Body of pancreas (tissue), 4 donors: ENCODE measurements at regions not wholly inside any gene's neighbourhood (a gene's known extent, or its start where the extent isn't known, plus 50 kb on each side); places are given as distances from the start of the nearest gene placed in this dataset.
A peak's percentile ranks its signal among the peaks of the same experiment; 100 is the strongest.

Experiments used
- ATAC-seq: fragments of 150-250 bp; one replicate; pipeline ENCODE4 v1.9.1; 2016
- DNase-seq, 4 donors: peaks; one replicate each; pipeline ENCODE4 v3.0.0-alpha.2; 2019
- H3K27ac ChIP-seq, 4 donors: fragments of 200-600 bp; sonication (generic); 1 replicate in 3 of 4; 2 replicates in 1 of 4; pipeline versions ENCODE4 v1.5.1 to v1.6.1; 2016 to 2019; ENCODE audit warnings: mild to moderate bottlenecking in 1 of 4, mixed read lengths in 1 of 4, moderate library complexity in 1 of 4
- H3K27me3 ChIP-seq, 2 donors: fragments of 200-600 bp; sonication (generic); one replicate each; pipeline ENCODE4 v1.6.0; 2016; ENCODE audit warnings: mild to moderate bottlenecking in 1 of 2
- H3K36me3 ChIP-seq, 2 donors: fragments of 200-600 bp; sonication (generic); replicated peaks in 1 of 2; 2 replicates each; pipeline ENCODE4 v1.5.1; 2016; ENCODE audit warnings: low read depth in 2 of 2; ENCODE audit not compliant: insufficient read depth in 1 of 2
- H3K4me1 ChIP-seq: fragments of 200-600 bp; sonication (generic); one replicate; pipeline ENCODE4 v1.6.0; 2016
- H3K4me3 ChIP-seq, 2 donors: fragments of 200-600 bp; sonication (generic); 1 replicate in 1 of 2; 2 replicates in 1 of 2; pipeline ENCODE4 v1.5.1; 2016 to 2019
- H3K9me3 ChIP-seq, 3 donors: fragments of 200-600 bp; sonication (generic); 1 replicate in 2 of 3; 2 replicates in 1 of 3; pipeline ENCODE4 v1.5.1; 2016
- CTCF ChIP-seq, 7 experiments: fragments of 450-650 bp in 4 of 7; fragments of 200-600 bp in 3 of 7; sonication (generic) in 3 of 7; IDR thresholded peaks; one replicate each; pipeline ENCODE4 v1.5.1; 2016 to 2019; ENCODE audit warnings: antibody characterized with exemption in 7 of 7
- POLR2A ChIP-seq, 3 donors: fragments of 450-650 bp; IDR thresholded peaks; one replicate each; pipeline ENCODE4 v1.6.1; 2016; ENCODE audit warnings: antibody characterized with exemption in 3 of 3, mild to moderate bottlenecking in 2 of 3
- WGBS, 2 donors: methylation state at CpG; one replicate each; pipeline ENCODE4 v1.1.5; 2017; 5-methylcytosine and 5-hydroxymethylcytosine counted together
- intact Hi-C: fragments of 100-400 bp; cut with DNase I; formaldehyde crosslinking; loops from one replicate; pipeline ENCODE4 v1.15.1; 2023

DNA sequence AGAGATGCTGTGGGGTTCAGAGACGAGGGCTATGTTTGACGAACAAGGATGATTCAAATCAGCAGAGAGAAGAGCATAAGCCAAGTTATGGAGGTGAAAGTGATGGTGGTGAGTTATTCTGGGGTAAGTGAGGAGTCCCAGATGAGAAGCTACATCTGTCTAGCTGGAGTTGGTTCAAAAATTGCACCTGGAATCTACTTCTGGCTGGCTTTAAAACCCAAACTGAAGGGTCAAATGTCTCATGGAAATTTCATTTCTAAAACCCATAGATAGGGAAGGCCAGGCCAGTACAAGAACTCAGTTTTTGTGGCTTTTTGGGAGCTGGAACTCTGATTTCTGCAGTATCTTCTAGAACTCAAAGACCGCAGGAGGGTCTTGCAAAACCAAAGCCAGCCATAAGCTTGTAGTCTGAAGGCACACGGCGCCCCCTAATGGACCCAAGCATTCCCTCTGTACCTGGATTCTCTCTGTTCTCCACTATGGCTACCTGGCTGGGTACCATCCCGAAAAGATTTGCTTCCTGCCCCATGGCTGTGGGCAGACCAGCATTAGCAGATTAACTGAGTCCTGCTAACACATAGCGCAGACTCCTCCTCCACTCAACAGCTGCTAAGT, 229.1 kb upstream of the SLC14A2 start:
- ATAC-seq = peak; percentile 53
- TF ChIP-seq POLR2A (IDR thresholded peaks at IDR 0.05) (no peak), CTCF (IDR thresholded peaks at IDR 0.05) (peak; percentile 27 to 65 (median 50))
- H3K36me3 ChIP-seq = no peaks in the 10 kb centered on the region
- intact Hi-C loops = no loop called here
- DNase-seq = peak; percentile 36 to 72 (median 54)
- 49% methylated on average over 7 of the region's 7 CpGs for WGBS, 2 donors
- H3K9me3 ChIP-seq = no peaks in the 10 kb centered on the region
- no peaks in the 10 kb centered on the region for H3K27me3 ChIP-seq
- peaks cover 17% of the 10 kb centered on the region for H3K4me1 ChIP-seq
- H3K27ac ChIP-seq = no peak overlapping the region
- H3K4me3 ChIP-seq = no peak overlapping the region

GRCh38 chr18:45387229-45387628, 228.0 kb upstream of the SLC14A2 start:
- intact Hi-C loops = no loop called here
- Histone ChIP-seq H3K9me3 (no peaks in the 10 kb centered on the region), H3K27ac (no peak overlapping the region), H3K36me3 (no peaks in the 10 kb centered on the region), H3K4me1 (peaks cover 17% of the 10 kb centered on the region), H3K27me3 (no peaks in the 10 kb centered on the region), H3K4me3 (no peak overlapping the region)
- ATAC-seq (no peak), DNase-seq (no peak)
- WGBS, 2 donors = 46 to 92% methylated on average over 1 to 2 of the region's 2 CpGs
- no peak for TF ChIP-seq CTCF (IDR thresholded peaks at IDR 0.05)
- TF ChIP-seq POLR2A (IDR thresholded peaks at IDR 0.05) = no peak

DNA sequence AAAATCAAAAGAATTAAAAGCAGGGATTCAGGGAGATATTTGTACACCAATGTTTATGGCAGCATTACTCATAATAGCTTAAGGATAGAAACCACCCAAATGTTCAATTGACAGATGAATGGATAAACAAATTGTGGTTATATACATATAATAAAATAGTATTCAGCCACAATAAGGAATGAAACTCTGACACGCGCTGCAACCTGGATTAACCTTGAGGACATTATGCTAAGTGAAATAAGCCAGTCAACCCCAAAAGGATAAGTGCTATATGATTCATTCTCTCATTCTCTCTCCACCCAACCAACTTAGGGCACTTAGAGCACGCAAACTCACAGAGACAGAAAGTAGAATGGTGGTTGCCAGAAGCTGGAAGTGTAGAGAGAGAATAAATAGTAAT, 216.8 kb upstream of the SLC14A2 start:
- no peaks in the 10 kb centered on the region for H3K4me1 ChIP-seq
- no peak overlapping the region for H3K4me3 ChIP-seq
- no peaks in the 10 kb centered on the region for H3K36me3 ChIP-seq
- DNase-seq = no peak
- H3K9me3 ChIP-seq = no peaks in the 10 kb centered on the region
- no peaks in the 10 kb centered on the region for H3K27me3 ChIP-seq
- intact Hi-C loops = loop anchor here (10.0 kb wide), 1 partner anchor 1774 kb away; no protein-coding TSS in a partner anchor
- ATAC-seq = no peak
- no peak overlapping the region for H3K27ac ChIP-seq
- 61 to 67% methylated on average over 3 of the region's 3 CpGs for WGBS, 2 donors
- TF ChIP-seq POLR2A (IDR thresholded peaks at IDR 0.05) (no peak), CTCF (IDR thresholded peaks at IDR 0.05) (no peak)

DNA sequence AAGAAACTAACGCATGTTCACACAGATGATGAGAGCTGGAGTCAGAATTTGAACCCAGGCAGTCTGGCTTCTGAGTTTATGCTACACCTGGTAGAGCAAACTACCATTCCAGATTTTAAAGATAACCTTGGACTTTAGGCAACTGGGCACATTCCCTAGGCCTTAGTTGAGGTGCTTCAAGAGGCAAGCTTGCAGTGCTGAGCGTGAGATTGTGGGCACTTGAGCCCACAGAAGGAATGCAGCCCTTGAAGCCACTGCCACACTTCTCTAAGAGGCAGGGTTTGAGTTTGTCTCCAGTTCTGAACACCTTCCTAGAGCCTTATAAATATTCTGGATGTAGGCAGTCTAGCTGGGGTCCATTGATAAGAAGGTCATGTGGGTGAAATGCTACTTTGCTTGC, 216.1 kb upstream of the SLC14A2 start:
- TF ChIP-seq POLR2A (IDR thresholded peaks at IDR 0.05) (no peak), CTCF (IDR thresholded peaks at IDR 0.05) (no peak)
- intact Hi-C loops = loop anchor here (10.0 kb wide), 1 partner anchor 1774 kb away; no protein-coding TSS in a partner anchor
- Histone ChIP-seq H3K27ac (no peak overlapping the region), H3K4me3 (no peak overlapping the region), H3K36me3 (no peaks in the 10 kb centered on the region), H3K27me3 (no peaks in the 10 kb centered on the region), H3K9me3 (no peaks in the 10 kb centered on the region), H3K4me1 (no peaks in the 10 kb centered on the region)
- no peak for DNase-seq
- 92 to 93% methylated on average over 2 of the region's 2 CpGs for WGBS, 2 donors
- ATAC-seq = no peak

GRCh38 chr18:45399643-45400042, 215.6 kb upstream of the SLC14A2 start:
- no peak for TF ChIP-seq CTCF (IDR thresholded peaks at IDR 0.05)
- TF ChIP-seq POLR2A (IDR thresholded peaks at IDR 0.05) = no peak
- Histone ChIP-seq H3K4me3 (no peak overlapping the region), H3K36me3 (no peaks in the 10 kb centered on the region), H3K9me3 (no peaks in the 10 kb centered on the region), H3K27me3 (no peaks in the 10 kb centered on the region), H3K4me1 (no peaks in the 10 kb centered on the region), H3K27ac (no peak overlapping the region)
- intact Hi-C loops = loop anchor here (10.0 kb wide), 1 partner anchor 1775 kb away; no protein-coding TSS in a partner anchor
- ATAC-seq (no peak), DNase-seq (no peak)
- 13 to 19% methylated on average over 1 of the region's 1 CpG for WGBS, 2 donors
